ENCODE measurements at regions not wholly inside any gene's neighbourhood (a gene's known extent, or its start where the extent isn't known, plus 50 kb on each side); places are given as distances from the start of the nearest gene placed in this dataset.

- H3K4me1 ChIP-seq (ENCODE audit: control insufficient read depth, extremely low read depth, insufficient read depth, low read length): no peaks in the 10 kb centered on the region
- H3K27me3 ChIP-seq (ENCODE audit: control insufficient read depth in 2 of 2, insufficient read depth in 2 of 2, low read length in 2 of 2): no peaks in the 10 kb centered on the region
- H3K4me3 ChIP-seq (replicated peaks in 1 of 3; ENCODE audit: insufficient read depth in 1 of 3, low read depth in 1 of 3, low read length in 3 of 3): no peak overlapping the region
- H2AFZ ChIP-seq (ENCODE audit: low read depth, low read length): no peak overlapping the region
- dilution Hi-C loops (cut with MboI; ENCODE audit: extremely low pct_ligation_motif_present, low sequenced_read_pairs) (no loop called here), intact Hi-C loops (cut with micrococcal nuclease) (no loop called here)
- ChIA-PET CTCF (no interaction called here), POLR2A (no interaction called here)
- DNase-seq (ENCODE audit: low read depth, low spot score): no peak
- H4K20me1 ChIP-seq (replicated peaks; ENCODE audit: control insufficient read depth, extremely low read depth, insufficient read depth, low read length): no peaks in the 10 kb centered on the region
- no peak for FAIRE-seq
- no peaks in the 10 kb centered on the region for H3K79me2 ChIP-seq (ENCODE audit: control insufficient read depth, insufficient read depth, low read length)
- H3K4me2 ChIP-seq (ENCODE audit: insufficient read depth, low read length): no peak overlapping the region
- no peaks in the 10 kb centered on the region for H3K36me3 ChIP-seq (ENCODE audit: control insufficient read depth in 2 of 2, extremely low read depth in 1 of 2, insufficient read depth in 2 of 2, low read length in 2 of 2)
- TF ChIP-seq EZH2 (IDR thresholded peaks at IDR 0.05; ENCODE audit: borderline replicate concordance, low read depth, low read length, severe bottlenecking): no peak
- TF ChIP-seq FOS (IDR thresholded peaks at IDR 0.05; ENCODE audit: borderline replicate concordance, insufficient read depth, low read length): no peak
- TF ChIP-seq CTCF (IDR thresholded peaks at IDR 0.05; ENCODE audit: extremely low read depth in 1 of 2, insufficient read depth in 1 of 2, low read depth in 1 of 2, low read length in 2 of 2): no peak
- TF ChIP-seq MYC (IDR thresholded peaks at IDR 0.05; ENCODE audit: low read depth, low read length): no peak
- no peak for TF ChIP-seq POLR2A (IDR thresholded peaks at IDR 0.05; ENCODE audit: low read depth, low read length)
- TF ChIP-seq, protein P1, sequence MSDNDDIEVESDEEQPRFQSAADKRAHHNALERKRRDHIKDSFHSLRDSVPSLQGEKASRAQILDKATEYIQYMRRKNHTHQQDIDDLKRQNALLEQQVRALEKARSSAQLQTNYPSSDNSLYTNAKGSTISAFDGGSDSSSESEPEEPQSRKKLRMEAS (IDR thresholded peaks at IDR 0.05; ENCODE audit: insufficient read depth, insufficient read length): no peak
- TF ChIP-seq POLR2AphosphoS5 (IDR thresholded peaks at IDR 0.05; ENCODE audit: insufficient read depth, low read depth, low read length): no peak
- no peak for TF ChIP-seq GATA2 (IDR thresholded peaks at IDR 0.05; ENCODE audit: insufficient read depth, insufficient read length, low read depth, low read length)
- no peak overlapping the region for H3K9ac ChIP-seq (replicated peaks; ENCODE audit: extremely low read depth, insufficient read depth, low read length)
- no peaks in the 10 kb centered on the region for H3K9me3 ChIP-seq (replicated peaks; ENCODE audit: control insufficient read depth, insufficient read depth, low read length)
- no peak overlapping the region for H3K27ac ChIP-seq (ENCODE audit: insufficient read depth, low read depth, low read length)
- no peaks in the 10 kb centered on the region for H3K9me1 ChIP-seq (replicated peaks; ENCODE audit: control insufficient read depth, extremely low read depth, insufficient read depth, low read length)
- no TSS peak for BruUV-seq (replicated peaks)
Observed at GRCh38 chr5:168073311-168073710, 218.1 kb upstream of the WWC1 start.

Measured in endothelial cell of umbilical vein (primary cell).